AG09309 (cell line): ENCODE measurements at regions not wholly inside any gene's neighbourhood (a gene's known extent, or its start where the extent isn't known, plus 50 kb on each side); places are given as distances from the start of the nearest gene placed in this dataset.
A peak's percentile ranks its signal among the peaks of the same experiment; 100 is the strongest.
"Not testable (repeated sequence)": the region's sequence is repeated elsewhere in the genome, so short reads cannot be mapped to it uniquely, and the experiment has no call there.

ENCODE experiments used
- DNase-seq: peaks from one replicate; pipeline ENCODE4 v3.0.0-alpha.2; 2010; ENCODE audit warnings: low read depth
- H3K4me3 ChIP-seq: 2 replicates; pipeline ENCODE4 v1.5.1; 2011; ENCODE audit warnings: mild to moderate bottlenecking, low read depth, low read length, moderate library complexity; ENCODE audit not compliant: control insufficient read depth
- TF ChIP-seq, protein P1 (sequence below): IDR thresholded peaks from 2 replicates; pipeline ENCODE4 v1.5.1; 2011; ENCODE audit warnings: mild to moderate bottlenecking, low read depth, low read length, inconsistent platforms; ENCODE audit not compliant: insufficient read depth, control insufficient read depth; ENCODE audit errors: missing control alignments

- not testable (repeated sequence) for H3K4me3 ChIP-seq, DNase-seq
- TF ChIP-seq, protein P1, sequence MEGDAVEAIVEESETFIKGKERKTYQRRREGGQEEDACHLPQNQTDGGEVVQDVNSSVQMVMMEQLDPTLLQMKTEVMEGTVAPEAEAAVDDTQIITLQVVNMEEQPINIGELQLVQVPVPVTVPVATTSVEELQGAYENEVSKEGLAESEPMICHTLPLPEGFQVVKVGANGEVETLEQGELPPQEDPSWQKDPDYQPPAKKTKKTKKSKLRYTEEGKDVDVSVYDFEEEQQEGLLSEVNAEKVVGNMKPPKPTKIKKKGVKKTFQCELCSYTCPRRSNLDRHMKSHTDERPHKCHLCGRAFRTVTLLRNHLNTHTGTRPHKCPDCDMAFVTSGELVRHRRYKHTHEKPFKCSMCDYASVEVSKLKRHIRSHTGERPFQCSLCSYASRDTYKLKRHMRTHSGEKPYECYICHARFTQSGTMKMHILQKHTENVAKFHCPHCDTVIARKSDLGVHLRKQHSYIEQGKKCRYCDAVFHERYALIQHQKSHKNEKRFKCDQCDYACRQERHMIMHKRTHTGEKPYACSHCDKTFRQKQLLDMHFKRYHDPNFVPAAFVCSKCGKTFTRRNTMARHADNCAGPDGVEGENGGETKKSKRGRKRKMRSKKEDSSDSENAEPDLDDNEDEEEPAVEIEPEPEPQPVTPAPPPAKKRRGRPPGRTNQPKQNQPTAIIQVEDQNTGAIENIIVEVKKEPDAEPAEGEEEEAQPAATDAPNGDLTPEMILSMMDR: peak; percentile 18
Measured at GRCh38 chr2:90226465-90227072, 1535.1 kb downstream of the RPIA start.

DNA sequence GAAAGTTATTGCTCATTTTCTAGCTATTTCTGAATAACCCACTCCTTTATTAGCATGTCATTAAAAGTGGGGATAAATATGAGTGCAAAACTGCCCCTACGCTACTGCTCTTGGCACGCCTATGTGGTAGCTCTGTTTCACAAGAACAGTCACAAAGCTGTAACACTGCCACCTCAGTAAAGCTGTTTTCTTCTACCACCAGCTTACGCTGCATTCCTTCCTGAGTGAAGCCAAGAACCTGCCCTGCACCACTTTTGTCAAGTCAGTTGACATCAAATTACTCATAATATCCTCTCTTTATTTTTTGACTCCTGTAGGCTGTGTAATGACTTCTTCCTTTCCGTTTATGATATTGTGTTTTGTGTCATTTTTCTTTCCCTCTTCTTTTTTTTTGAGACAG is 1539.7 kb downstream of the RPIA start:
- not testable (repeated sequence) for H3K4me3 ChIP-seq, DNase-seq

- not testable (repeated sequence) for DNase-seq, H3K4me3 ChIP-seq
Measured at GRCh38 chr2:90235452-90235851, 1544.0 kb downstream of the RPIA start.

DNA sequence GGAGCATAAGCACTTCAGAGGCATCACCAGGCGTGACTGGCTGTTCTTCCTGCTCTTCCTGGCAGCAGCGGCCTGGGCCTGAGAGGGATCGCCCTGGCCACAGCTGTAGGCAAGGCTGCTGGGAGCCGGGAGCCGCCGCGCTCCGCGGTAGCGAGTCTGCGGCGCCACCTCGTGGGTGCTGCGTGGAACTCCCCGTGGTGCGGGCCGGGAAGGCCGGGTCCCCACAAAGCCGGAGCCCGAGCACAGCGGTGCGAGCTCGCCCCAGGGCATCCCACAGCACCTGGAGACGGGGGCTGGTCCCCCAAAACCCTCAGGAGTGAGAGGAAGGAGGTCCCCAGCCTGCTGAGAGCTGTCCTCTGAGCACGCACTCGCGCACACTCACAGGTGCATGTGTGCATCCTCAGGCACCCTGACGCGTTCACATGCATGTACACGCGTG is 1546.5 kb downstream of the RPIA start:
- not testable (repeated sequence) for H3K4me3 ChIP-seq, DNase-seq
- TF ChIP-seq, protein P1: peak; percentile 42

DNA sequence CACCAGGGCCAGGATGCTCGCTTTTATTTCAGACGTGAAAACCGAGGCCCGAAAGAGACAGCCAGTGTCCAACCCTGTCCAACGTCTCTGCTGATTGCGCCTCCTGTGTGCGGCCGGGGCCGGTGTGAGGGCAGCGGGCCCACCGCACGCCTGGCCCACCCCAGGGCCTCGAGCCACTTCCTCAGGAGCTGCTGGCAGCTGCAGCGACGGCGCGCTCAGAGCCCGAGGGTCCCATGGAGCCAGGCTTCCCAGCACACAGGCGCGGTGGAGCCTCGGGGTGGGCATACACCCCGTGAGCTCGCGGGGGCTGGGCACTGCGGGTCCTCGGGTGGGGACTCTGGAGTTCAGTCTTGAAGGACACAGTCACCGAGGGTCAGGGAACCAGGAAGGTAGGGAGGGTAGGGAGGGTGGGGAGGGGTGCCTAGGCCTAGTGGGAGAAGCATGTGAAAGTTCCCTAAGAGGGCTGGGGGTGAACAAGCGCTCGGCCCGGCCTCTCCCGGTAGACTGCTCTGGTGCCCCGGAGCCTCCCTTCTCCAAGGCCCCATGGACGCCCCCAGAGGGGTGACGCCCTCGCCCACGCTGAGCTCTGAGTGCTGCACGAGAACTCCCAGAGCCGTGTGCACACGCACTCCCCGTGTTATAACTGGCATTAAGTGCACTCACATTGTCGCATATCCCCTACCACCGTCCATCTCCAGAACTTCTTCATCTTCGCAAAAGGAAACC is 1547.2 kb downstream of the RPIA start:
- not testable (repeated sequence) for DNase-seq, H3K4me3 ChIP-seq

DNA sequence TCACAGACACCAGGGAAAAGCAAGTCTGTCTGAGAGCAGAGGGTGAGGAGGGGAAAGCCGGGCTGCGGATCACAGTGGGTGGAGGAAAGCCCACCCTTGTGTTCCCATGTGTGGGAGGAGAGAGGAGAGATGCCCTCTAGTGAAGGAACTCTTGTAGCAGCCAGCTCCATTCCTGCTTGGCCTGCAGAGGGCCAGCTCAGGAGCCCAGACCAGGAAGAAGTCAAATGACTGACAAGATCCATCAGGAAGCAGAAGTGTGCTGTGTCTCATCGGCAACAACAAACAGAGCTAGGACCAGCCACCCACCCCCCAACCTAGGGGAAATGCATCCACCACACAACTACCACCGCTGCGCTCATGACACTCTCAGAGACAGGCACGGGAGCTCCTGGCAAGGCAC is 1548.3 kb downstream of the RPIA start:
- not testable (repeated sequence) for DNase-seq, H3K4me3 ChIP-seq
- TF ChIP-seq, protein P1: peak; percentile 14

DNA sequence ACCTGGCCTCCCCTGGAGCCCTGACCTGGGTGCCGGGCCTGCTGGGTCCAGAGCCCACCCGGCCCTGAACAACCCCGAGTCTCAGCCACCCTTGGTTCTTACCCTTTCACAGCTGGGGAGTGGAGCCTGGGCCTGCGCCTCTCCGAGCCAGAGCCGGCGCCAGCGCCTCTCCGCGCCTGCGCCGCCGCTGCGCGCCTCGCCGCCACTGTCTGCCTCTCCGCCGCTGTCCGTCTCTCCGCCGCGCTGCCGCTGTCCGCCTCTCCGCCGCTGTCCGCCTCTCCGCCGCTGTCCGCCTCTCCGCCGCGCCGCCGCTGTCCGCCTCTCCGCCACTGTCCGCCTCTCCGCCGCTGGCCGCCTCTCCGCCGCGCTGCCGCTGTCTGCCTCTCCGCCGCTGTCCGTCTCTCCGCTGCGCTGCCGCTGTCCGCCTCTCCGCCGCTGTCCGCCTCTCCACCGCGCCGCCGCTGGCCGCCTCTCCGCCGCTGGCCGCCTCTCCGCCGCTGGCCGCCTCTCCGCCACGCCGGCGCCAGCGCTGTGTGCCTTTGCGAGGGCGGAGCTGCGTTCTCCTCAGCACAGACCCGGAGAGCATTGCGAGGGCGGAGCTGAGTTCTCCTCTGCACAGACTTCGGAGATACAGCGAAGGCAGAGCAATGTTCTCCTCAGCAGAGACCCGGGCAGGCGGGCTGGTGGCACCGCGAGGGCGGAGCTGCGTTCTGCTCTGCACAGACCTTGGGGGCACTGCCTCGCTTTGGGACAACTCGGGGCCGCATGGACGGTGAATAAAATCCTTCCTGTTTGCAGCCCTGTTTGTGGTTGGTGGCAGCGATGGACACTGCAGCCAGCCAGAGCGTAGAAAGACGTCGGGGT is 1553.7 kb downstream of the RPIA start:
- not testable (repeated sequence) for DNase-seq
- H3K4me3 ChIP-seq: peak overlapping the region; percentile 43

DNA sequence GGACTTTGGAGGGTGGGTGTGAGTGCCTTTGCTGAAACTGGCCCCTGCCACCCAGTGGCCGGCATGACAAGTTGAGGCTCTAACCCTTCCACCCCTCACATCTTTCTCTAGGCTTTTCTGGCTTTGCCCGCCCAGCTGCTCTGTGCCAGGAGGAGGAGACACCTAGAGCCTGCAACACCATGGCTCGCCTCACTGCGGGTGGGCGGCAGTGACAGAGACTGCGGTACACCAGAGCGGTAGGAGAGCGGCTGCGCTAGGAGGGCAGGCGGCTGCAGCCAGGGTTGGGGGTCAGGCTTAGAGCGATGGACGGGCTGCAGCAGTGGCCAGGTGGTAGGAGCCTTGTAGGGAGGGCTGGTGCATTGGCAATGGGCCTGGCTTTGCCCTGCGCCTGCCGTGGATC is 1556.9 kb downstream of the RPIA start:
- DNase-seq: not testable (repeated sequence)

DNA sequence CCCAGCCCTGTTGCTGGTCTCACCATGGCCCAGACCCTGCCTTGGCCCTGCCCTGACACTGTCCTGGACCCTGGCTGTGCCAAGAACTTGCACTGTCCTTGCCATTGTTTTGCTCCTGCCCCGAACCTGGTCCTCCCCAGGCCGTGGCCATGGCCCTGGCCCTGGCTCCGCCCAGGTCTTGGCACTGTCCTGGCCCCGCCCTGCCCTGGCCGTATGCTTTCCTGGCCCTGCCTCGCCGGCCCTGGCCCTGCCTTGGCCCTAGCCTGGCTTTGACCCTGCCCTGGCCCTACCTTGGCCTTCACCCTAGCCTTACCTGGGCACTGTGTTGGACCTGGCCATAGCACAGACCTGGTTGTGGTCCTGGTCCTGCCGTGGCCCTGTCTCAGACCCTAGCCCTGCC is 1558.9 kb downstream of the RPIA start:
- not testable (repeated sequence) for DNase-seq, H3K4me3 ChIP-seq

More for the DNA sequence above, 1556.9 kb downstream of the RPIA start:
- H3K4me3 ChIP-seq: not testable (repeated sequence)

GRCh38 chr2:90251576-90251975 is 1560.1 kb downstream of the RPIA start:
- H3K4me3 ChIP-seq: not testable (repeated sequence)

DNA sequence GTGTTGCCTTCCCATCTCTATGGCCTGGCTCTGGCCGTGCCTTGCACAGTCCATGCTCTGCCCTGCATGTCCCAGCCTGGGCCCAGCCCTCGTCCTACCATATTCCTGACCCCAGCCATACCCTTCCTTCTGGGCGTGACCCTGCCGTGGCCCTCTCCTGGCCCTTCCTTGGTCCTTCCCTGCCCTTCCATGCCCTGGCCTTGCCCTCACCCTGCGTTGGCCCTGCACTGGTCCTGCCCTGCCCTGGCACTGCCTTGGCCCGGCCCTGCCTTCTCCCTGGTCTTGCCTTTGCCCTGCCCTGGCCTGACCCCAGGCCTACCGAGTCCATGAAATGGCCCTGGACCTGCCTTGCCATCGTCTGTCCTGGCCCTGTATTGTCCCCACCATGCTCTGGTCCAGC is 1561.8 kb downstream of the RPIA start:
- not testable (repeated sequence) for H3K4me3 ChIP-seq, DNase-seq

More at GRCh38 chr2:90251576-90251975, 1560.1 kb downstream of the RPIA start:
- DNase-seq: not testable (repeated sequence)

- DNase-seq, H3K4me3 ChIP-seq: not testable (repeated sequence)
Measured at GRCh38 chr2:90266888-90267287, 1575.4 kb downstream of the RPIA start.

GRCh38 chr2:90287751-90288150 is 1596.3 kb downstream of the RPIA start:
- DNase-seq, H3K4me3 ChIP-seq: not testable (repeated sequence)

DNA sequence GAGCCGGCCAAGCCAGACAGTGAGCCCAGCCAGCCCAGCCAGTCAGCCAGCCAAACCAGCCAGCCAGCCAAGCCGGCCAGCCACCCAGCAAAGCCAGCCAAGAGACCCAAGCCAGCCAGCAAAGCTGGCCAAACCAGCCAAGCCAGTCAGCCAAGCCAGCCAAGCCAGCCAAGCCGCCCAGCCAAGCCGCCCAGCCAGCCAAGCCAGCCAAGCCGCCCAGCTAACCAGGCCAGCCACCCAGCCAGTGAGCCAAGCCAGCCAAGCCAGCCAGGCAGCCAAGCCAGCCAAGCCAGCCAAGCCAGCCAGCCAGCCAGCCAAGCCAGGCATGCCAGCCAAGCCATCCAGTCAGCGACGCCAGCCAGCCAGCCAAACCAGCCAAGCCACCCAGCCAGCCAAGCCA is 1596.9 kb downstream of the RPIA start:
- H3K4me3 ChIP-seq, DNase-seq: not testable (repeated sequence)
